ENCODE measurements at regions not wholly inside any gene's neighbourhood (a gene's known extent, or its start where the extent isn't known, plus 50 kb on each side); places are given as distances from the start of the nearest gene placed in this dataset.

DNA sequence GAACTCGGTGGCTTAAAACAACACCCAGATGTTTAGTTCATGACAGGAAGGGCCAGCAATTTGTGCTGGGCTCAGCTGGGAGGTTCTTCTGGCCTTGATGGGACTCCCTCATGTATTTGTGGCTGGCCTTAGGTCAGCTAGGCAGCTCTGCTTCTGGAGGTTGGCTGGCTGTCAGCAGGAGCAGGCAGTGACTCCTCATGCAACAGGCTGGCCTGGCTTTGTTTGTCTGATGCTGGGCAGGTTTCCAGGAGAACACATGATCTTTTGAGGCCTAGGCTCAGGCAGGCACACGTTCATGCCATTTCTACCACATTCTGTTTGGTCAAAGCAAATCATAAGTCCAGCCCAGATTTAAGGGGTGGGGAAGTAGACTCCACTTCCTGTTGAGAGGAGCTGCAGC lies 571.2 kb downstream of the TBC1D22A start:
- DNase-seq (ENCODE audit: low read depth), result no peak
- TF ChIP-seq, protein P1, sequence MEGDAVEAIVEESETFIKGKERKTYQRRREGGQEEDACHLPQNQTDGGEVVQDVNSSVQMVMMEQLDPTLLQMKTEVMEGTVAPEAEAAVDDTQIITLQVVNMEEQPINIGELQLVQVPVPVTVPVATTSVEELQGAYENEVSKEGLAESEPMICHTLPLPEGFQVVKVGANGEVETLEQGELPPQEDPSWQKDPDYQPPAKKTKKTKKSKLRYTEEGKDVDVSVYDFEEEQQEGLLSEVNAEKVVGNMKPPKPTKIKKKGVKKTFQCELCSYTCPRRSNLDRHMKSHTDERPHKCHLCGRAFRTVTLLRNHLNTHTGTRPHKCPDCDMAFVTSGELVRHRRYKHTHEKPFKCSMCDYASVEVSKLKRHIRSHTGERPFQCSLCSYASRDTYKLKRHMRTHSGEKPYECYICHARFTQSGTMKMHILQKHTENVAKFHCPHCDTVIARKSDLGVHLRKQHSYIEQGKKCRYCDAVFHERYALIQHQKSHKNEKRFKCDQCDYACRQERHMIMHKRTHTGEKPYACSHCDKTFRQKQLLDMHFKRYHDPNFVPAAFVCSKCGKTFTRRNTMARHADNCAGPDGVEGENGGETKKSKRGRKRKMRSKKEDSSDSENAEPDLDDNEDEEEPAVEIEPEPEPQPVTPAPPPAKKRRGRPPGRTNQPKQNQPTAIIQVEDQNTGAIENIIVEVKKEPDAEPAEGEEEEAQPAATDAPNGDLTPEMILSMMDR (IDR thresholded peaks at IDR 0.05; ENCODE audit: low read depth, low read length, missing control alignments), result no peak
- no peak overlapping the region for H3K4me3 ChIP-seq (ENCODE audit: low read depth, low read length)

- DNase-seq (ENCODE audit: low read depth), result no peak
- TF ChIP-seq, protein P1 (IDR thresholded peaks at IDR 0.05; ENCODE audit: low read depth, low read length, missing control alignments), result no peak
- H3K4me3 ChIP-seq (ENCODE audit: low read depth, low read length), result no peak overlapping the region
Measured at GRCh38 chr22:47332246-47332980, 570.0 kb downstream of the TBC1D22A start.

GRCh38 chr22:47331750-47332149 lies 569.3 kb downstream of the TBC1D22A start:
- DNase-seq (ENCODE audit: low read depth), result no peak
- TF ChIP-seq, protein P1 (IDR thresholded peaks at IDR 0.05; ENCODE audit: low read depth, low read length, missing control alignments), result no peak
- no peak overlapping the region for H3K4me3 ChIP-seq (ENCODE audit: low read depth, low read length)

DNA sequence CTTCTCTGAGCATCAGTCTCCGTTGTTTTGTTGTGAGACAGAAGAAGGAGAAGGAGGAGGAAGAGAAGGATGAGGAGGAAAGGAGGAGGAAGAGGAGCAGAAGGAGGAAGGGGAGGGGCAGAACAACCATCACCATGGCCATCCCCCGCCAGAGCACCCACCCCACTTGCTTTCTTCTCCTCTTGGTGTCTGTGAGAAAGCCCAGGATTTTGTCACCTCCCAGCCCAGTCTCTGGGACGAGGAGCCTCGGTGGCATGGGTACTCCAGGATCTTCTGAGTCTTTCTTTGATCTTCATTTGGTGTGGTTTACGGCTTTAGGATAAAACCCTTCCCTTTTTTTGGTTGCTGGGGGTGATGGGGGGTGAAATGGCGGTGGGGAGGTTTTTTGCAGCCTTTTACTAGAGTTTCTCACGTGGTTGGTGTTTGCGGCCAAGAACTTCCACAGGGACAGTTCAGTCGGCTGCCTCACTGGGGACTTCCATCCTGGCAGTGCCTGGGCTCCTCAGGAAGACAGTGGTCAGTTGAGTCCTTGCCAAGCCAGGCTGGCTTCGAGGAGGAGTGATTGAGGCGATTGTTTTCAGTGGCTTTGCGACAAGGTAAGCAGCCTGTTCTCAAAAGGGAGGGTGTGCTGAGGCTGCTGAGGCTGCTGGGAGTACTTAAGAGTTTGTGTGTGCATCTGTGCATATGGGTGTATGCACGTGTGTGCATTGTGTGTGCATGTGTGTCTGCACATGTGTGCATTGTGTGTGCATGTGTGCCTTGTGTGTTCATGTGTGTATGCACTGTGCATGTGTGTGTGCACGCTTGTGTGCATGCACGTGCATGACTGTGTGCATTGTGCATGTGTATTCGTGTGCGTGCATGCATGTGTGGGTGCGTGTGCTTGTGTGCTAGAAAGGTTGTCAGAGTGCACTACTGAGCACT lies 567.5 kb downstream of the TBC1D22A start:
- no peak overlapping the region for H3K4me3 ChIP-seq (ENCODE audit: low read depth, low read length)
- DNase-seq (ENCODE audit: low read depth), result no peak
- TF ChIP-seq, protein P1 (IDR thresholded peaks at IDR 0.05; ENCODE audit: low read depth, low read length, missing control alignments), result no peak

DNA sequence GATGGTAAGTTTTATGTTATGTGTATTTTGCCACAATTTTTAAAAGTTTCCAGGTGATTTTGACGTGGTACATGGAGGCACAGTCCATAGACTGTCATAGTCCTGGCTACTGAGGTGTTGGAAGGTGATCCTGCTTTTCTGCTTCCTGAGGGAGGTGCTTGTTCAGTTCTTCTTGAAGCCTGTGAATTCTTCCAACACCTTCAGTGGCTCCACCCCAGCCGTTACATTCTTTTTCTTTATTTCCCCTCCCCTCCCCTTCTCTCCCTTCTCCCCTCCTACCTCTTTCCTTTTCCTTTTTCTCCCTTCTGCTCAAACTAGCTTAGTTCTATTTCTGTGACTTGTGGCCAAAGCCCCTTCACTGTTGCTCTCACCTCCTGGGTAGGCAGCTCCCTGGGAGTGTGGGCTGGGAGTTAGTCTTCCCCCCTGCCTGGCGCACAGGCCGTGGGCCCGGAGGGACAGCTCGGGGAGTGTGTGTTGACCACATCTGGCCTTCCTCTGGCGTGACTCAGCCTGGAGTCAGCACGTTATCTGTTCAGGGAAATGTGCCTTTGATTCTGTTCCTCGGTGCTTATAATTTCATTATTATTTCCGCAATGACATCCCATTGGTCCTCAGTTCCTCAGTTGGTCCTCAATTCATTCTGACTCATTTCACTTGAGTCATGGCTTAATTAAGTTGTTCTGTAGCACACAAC lies 566.2 kb downstream of the TBC1D22A start:
- H3K4me3 ChIP-seq (ENCODE audit: low read depth, low read length), result no peak overlapping the region
- no peak for DNase-seq (ENCODE audit: low read depth)
- TF ChIP-seq, protein P1 (IDR thresholded peaks at IDR 0.05; ENCODE audit: low read depth, low read length, missing control alignments), result no peak

GRCh38 chr22:47327241-47327640 lies 564.8 kb downstream of the TBC1D22A start:
- TF ChIP-seq, protein P1 (IDR thresholded peaks at IDR 0.05; ENCODE audit: low read depth, low read length, missing control alignments), result no peak
- no peak for DNase-seq (ENCODE audit: low read depth)
- H3K4me3 ChIP-seq (ENCODE audit: low read depth, low read length), result no peak overlapping the region
